ENCODE measurements at regions not wholly inside any gene's neighbourhood (a gene's known extent, or its start where the extent isn't known, plus 50 kb on each side); places are given as distances from the start of the nearest gene placed in this dataset.

DNA sequence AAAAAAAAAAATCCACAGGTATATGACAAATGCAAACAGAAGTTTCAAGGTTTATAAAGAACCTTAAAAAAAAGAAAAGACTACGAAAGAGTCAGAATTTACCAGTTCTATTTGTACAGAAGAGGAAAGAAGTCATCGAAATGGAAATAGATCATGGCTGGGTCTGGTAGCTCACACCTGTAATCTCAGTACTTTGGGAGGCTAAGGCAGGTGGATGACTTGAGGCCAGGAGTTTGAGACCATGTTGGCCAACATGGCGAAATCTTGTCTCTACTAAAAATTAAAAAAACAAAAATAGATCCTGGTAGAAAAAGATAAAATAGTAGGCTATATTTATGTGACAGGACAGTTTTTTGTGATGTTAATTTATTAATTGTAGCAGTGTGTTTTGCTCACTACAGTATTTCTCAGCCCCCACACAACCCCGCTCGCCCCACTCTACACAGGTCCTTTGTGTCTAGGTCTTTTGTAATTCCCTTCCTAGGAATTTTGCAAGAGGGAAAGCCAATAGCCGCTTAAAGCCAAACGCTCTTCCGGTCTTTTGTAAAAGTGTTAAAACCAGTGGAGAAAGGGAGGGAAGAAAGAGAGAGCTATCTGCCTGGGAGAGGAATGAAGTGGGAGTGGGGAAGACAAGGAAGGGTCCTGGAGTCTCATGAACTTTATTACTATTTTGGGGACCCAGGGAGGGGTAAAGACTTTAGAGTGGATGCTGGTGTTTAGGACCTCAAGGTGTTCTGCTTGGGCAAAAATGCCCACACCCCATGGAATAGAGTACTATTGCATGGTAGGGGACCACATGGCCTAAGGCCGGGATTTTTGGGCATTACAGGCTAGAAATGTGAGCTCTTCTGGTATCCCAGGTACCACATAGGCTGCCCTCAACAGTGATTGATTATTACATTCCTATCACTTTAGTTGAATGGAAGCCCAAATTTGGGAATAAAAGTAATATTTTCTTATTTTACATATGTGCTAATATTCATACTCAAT lies 59.4 kb upstream of the XPO1 start:
- TF ChIP-seq, protein P1, sequence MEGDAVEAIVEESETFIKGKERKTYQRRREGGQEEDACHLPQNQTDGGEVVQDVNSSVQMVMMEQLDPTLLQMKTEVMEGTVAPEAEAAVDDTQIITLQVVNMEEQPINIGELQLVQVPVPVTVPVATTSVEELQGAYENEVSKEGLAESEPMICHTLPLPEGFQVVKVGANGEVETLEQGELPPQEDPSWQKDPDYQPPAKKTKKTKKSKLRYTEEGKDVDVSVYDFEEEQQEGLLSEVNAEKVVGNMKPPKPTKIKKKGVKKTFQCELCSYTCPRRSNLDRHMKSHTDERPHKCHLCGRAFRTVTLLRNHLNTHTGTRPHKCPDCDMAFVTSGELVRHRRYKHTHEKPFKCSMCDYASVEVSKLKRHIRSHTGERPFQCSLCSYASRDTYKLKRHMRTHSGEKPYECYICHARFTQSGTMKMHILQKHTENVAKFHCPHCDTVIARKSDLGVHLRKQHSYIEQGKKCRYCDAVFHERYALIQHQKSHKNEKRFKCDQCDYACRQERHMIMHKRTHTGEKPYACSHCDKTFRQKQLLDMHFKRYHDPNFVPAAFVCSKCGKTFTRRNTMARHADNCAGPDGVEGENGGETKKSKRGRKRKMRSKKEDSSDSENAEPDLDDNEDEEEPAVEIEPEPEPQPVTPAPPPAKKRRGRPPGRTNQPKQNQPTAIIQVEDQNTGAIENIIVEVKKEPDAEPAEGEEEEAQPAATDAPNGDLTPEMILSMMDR (IDR thresholded peaks at IDR 0.05; ENCODE audit: low read depth, low read length, missing input control) = no peak
- TF ChIP-seq GABPA (IDR thresholded peaks at IDR 0.05 in 1 of 2, conservative IDR thresholded peaks at IDR 0.05 in 1 of 2) (no peak), NR2F2 (IDR thresholded peaks at IDR 0.05) (no peak), SP1 (IDR thresholded peaks at IDR 0.05) (no peak), EGR1 (IDR thresholded peaks at IDR 0.05; ENCODE audit: low read depth in 2 of 2) (no peak), RXRA (IDR thresholded peaks at IDR 0.05) (no peak), TAF1 (conservative IDR thresholded peaks at IDR 0.05) (no peak), FOXA1 (IDR thresholded peaks at IDR 0.05) (no peak), JUND (IDR thresholded peaks at IDR 0.05) (no peak)
- TF ChIP-seq, protein P2, sequence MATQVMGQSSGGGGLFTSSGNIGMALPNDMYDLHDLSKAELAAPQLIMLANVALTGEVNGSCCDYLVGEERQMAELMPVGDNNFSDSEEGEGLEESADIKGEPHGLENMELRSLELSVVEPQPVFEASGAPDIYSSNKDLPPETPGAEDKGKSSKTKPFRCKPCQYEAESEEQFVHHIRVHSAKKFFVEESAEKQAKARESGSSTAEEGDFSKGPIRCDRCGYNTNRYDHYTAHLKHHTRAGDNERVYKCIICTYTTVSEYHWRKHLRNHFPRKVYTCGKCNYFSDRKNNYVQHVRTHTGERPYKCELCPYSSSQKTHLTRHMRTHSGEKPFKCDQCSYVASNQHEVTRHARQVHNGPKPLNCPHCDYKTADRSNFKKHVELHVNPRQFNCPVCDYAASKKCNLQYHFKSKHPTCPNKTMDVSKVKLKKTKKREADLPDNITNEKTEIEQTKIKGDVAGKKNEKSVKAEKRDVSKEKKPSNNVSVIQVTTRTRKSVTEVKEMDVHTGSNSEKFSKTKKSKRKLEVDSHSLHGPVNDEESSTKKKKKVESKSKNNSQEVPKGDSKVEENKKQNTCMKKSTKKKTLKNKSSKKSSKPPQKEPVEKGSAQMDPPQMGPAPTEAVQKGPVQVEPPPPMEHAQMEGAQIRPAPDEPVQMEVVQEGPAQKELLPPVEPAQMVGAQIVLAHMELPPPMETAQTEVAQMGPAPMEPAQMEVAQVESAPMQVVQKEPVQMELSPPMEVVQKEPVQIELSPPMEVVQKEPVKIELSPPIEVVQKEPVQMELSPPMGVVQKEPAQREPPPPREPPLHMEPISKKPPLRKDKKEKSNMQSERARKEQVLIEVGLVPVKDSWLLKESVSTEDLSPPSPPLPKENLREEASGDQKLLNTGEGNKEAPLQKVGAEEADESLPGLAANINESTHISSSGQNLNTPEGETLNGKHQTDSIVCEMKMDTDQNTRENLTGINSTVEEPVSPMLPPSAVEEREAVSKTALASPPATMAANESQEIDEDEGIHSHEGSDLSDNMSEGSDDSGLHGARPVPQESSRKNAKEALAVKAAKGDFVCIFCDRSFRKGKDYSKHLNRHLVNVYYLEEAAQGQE (IDR thresholded peaks at IDR 0.05) = no peak
- TF ChIP-seq, protein P3, sequence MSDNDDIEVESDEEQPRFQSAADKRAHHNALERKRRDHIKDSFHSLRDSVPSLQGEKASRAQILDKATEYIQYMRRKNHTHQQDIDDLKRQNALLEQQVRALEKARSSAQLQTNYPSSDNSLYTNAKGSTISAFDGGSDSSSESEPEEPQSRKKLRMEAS (IDR thresholded peaks at IDR 0.05) = no peak

All from liver (tissue), 3 donors.